ENCODE measurements at regions not wholly inside any gene's neighbourhood (a gene's known extent, or its start where the extent isn't known, plus 50 kb on each side); places are given as distances from the start of the nearest gene placed in this dataset.

GRCh38 chr2:7476371-7476770 is 559.2 kb downstream of the RNF144A start:
- no peak for DNase-seq

- DNase-seq: no peak
Observed at GRCh38 chr2:7479603-7480002, 562.4 kb downstream of the RNF144A start.

GRCh38 chr2:7480431-7480830 is 563.2 kb downstream of the RNF144A start:
- DNase-seq: no peak

- no peak for DNase-seq
Observed at GRCh38 chr2:7490672-7491071, 573.5 kb downstream of the RNF144A start.

GRCh38 chr2:7492719-7493118 is 575.5 kb downstream of the RNF144A start:
- no peak for DNase-seq

- DNase-seq: no peak
Observed at GRCh38 chr2:7497178-7497577, 580.0 kb downstream of the RNF144A start.

GRCh38 chr2:7499018-7499417 is 581.8 kb downstream of the RNF144A start:
- DNase-seq: no peak

GRCh38 chr2:7502336-7502735 is 585.1 kb downstream of the RNF144A start:
- DNase-seq: no peak

GRCh38 chr2:7508296-7508943 is 591.2 kb downstream of the RNF144A start:
- DNase-seq: no peak

- DNase-seq: no peak
Observed at GRCh38 chr2:7510353-7510752, 593.1 kb downstream of the RNF144A start.

GRCh38 chr2:7513834-7514233 is 596.6 kb downstream of the RNF144A start:
- DNase-seq: no peak

- no peak for DNase-seq
Observed at GRCh38 chr2:7515327-7515726, 598.1 kb downstream of the RNF144A start.

GRCh38 chr2:7516484-7517063 is 599.4 kb downstream of the RNF144A start:
- DNase-seq: no peak

- peak in 1 of 2 experiments; percentile 48 for DNase-seq
Observed at GRCh38 chr2:7517088-7517487, 599.9 kb downstream of the RNF144A start.

- no peak for DNase-seq
Observed at GRCh38 chr2:7517851-7518250, 600.6 kb downstream of the RNF144A start.

- DNase-seq: peak; percentile 50
Observed at GRCh38 chr2:7523481-7524120, 606.4 kb downstream of the RNF144A start.

- no peak for DNase-seq
Observed at GRCh38 chr2:7524195-7524594, 607.0 kb downstream of the RNF144A start.

- DNase-seq: no peak
Observed at GRCh38 chr2:7525746-7526145, 608.5 kb downstream of the RNF144A start.

GRCh38 chr2:7527165-7527722 is 610.0 kb downstream of the RNF144A start:
- no peak for DNase-seq

GRCh38 chr2:7530001-7530400 is 612.8 kb downstream of the RNF144A start:
- DNase-seq: no peak

GRCh38 chr2:7539077-7539476 is 621.9 kb downstream of the RNF144A start:
- DNase-seq: no peak

GRCh38 chr2:7539760-7540159 is 622.5 kb downstream of the RNF144A start:
- no peak for DNase-seq

GRCh38 chr2:7552825-7553570 is 635.8 kb downstream of the RNF144A start:
- DNase-seq: no peak
